ENCODE measurements at regions not wholly inside any gene's neighbourhood (a gene's known extent, or its start where the extent isn't known, plus 50 kb on each side); places are given as distances from the start of the nearest gene placed in this dataset.
A peak's percentile ranks its signal among the peaks of the same experiment; 100 is the strongest.

DNA sequence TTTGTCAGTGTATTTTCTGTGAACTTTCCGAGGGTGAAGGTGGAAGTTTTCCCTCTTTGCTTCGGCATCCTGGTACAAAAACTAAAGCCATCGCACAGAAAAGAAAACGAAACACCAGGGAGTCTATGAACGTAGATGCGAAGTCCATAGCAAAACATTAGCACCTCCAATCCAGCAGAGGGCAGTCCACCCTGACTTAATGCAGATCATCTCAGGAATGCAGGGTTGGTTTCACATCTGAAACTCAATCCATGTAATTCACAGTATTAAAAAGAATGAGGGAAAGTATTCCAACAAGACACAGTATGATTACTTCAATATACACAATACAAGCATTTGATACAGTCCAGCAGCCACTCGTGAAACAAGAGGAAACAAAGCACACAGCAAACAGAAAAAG lies 70.8 kb downstream of the RTP5 start:
- TF ChIP-seq, protein P1, sequence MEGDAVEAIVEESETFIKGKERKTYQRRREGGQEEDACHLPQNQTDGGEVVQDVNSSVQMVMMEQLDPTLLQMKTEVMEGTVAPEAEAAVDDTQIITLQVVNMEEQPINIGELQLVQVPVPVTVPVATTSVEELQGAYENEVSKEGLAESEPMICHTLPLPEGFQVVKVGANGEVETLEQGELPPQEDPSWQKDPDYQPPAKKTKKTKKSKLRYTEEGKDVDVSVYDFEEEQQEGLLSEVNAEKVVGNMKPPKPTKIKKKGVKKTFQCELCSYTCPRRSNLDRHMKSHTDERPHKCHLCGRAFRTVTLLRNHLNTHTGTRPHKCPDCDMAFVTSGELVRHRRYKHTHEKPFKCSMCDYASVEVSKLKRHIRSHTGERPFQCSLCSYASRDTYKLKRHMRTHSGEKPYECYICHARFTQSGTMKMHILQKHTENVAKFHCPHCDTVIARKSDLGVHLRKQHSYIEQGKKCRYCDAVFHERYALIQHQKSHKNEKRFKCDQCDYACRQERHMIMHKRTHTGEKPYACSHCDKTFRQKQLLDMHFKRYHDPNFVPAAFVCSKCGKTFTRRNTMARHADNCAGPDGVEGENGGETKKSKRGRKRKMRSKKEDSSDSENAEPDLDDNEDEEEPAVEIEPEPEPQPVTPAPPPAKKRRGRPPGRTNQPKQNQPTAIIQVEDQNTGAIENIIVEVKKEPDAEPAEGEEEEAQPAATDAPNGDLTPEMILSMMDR (IDR thresholded peaks at IDR 0.05; ENCODE audit: poor library complexity) = peak; percentile 19
- TF ChIP-seq EZH2 (IDR thresholded peaks at IDR 0.05; ENCODE audit: borderline replicate concordance) = no peak
